K562 (cell line): ENCODE measurements at regions not wholly inside any gene's neighbourhood (a gene's known extent, or its start where the extent isn't known, plus 50 kb on each side); places are given as distances from the start of the nearest gene placed in this dataset.

Source experiments
- AFF4 ChIP-seq: sonication (generic); formaldehyde crosslinking; IDR thresholded peaks from 2 replicates; pipeline ENCODE4 v1.8.0; 2023; ENCODE audit warnings: mild to moderate bottlenecking, missing genetic modification reagents
- CTCF ChIP-seq, 3 experiments: IDR thresholded peaks in 2 of 3; conservative IDR thresholded peaks in 1 of 3; 2 replicates each; pipeline ENCODE4 v1.5.1; 2011 to 2012; ENCODE audit warnings: low read length in 3 of 3, mild to moderate bottlenecking in 3 of 3, control low read depth in 2 of 3, improper control_type of control experiment in 1 of 3, inconsistent platforms in 1 of 3, low read depth in 1 of 3, mixed read lengths in 1 of 3, moderate library complexity in 1 of 3; ENCODE audit not compliant: insufficient read depth in 2 of 3
- DNMT1 ChIP-seq: fragments of 450-650 bp; IDR thresholded peaks from 2 replicates; pipeline ENCODE4 v1.6.1; 2016; ENCODE audit warnings: antibody characterized with exemption, mild to moderate bottlenecking
- E2F5 ChIP-seq: sonication (generic); formaldehyde crosslinking; IDR thresholded peaks from 2 replicates; pipeline ENCODE4 v1.8.0; 2022; ENCODE audit warnings: mild to moderate bottlenecking, missing genetic modification reagents
- E2F6 ChIP-seq, 2 experiments: IDR thresholded peaks; 2 replicates each; pipeline ENCODE4 v1.6.1; 2011; ENCODE audit warnings: borderline replicate concordance in 1 of 2, control low read depth in 1 of 2, low read depth in 1 of 2, low read length in 1 of 2, mild to moderate bottlenecking in 1 of 2, mixed read lengths in 1 of 2, moderate library complexity in 1 of 2; ENCODE audit not compliant: insufficient read depth in 1 of 2, insufficient read length in 1 of 2, poor library complexity in 1 of 2, severe bottlenecking in 1 of 2; ENCODE audit errors: extremely low read depth in 1 of 2
- GABPB2 ChIP-seq: fragments of 250-450 bp; sonication (Bioruptor Pico); conservative IDR thresholded peaks from 2 replicates; pipeline ENCODE4 v1.5.1; 2021; ENCODE audit warnings: mild to moderate bottlenecking
- HDAC8 ChIP-seq: fragments of 450-650 bp; IDR thresholded peaks from 2 replicates; pipeline ENCODE4 v1.6.1; 2016; ENCODE audit warnings: mild to moderate bottlenecking, missing genetic modification characterization, moderate library complexity, missing compliant biosample characterization
- HMG20A ChIP-seq: fragments of 450-650 bp; formaldehyde crosslinking; conservative IDR thresholded peaks from 2 replicates; pipeline ENCODE4 v1.4.0; 2020; ENCODE audit warnings: mild to moderate bottlenecking, mixed read lengths
- KHSRP ChIP-seq: fragments of 450-650 bp; IDR thresholded peaks from 2 replicates; pipeline ENCODE4 v1.6.1; 2017
- NFATC3 ChIP-seq: fragments of 450-650 bp; IDR thresholded peaks from 2 replicates; pipeline ENCODE4 v1.6.1; 2017; ENCODE audit warnings: mild to moderate bottlenecking
- NUFIP1 ChIP-seq: fragments of 450-650 bp; IDR thresholded peaks from 2 replicates; pipeline ENCODE4 v1.6.1; 2018; ENCODE audit not compliant: partially characterized antibody
- POLR3G ChIP-seq: IDR thresholded peaks from 2 replicates; pipeline ENCODE4 v1.6.1; 2011; ENCODE audit not compliant: insufficient read length, insufficient replicate concordance; ENCODE audit errors: extremely low read depth
- RB1 ChIP-seq: fragments of 450-650 bp; IDR thresholded peaks from 2 replicates; pipeline ENCODE4 v1.6.1; 2017; ENCODE audit warnings: low read depth, mild to moderate bottlenecking
- RFX1 ChIP-seq: fragments of 450-650 bp; IDR thresholded peaks from 2 replicates; pipeline ENCODE4 v1.6.1; 2016; ENCODE audit warnings: mild to moderate bottlenecking, moderate library complexity
- SMC3 ChIP-seq: conservative IDR thresholded peaks from 2 replicates; pipeline ENCODE4 v1.6.1; 2011; ENCODE audit warnings: low read depth, low read length, improper control_type of control experiment; ENCODE audit not compliant: insufficient read depth
- SRF ChIP-seq, 2 experiments: fragments of 250-450, 450-650 bp in 1 of 2; sonication (Bioruptor Pico) in 1 of 2; sonication (generic) in 1 of 2; formaldehyde crosslinking; IDR thresholded peaks; 2 replicates each; pipeline versions ENCODE4 v1.5.0 to v1.5.1; 2020 to 2022; ENCODE audit warnings: mild to moderate bottlenecking in 1 of 2, missing genetic modification reagents in 1 of 2
- ZBTB34 ChIP-seq: fragments of 250-450 bp; sonication (Bioruptor Pico); IDR thresholded peaks from 2 replicates; pipeline ENCODE4 v1.8.0; 2021; ENCODE audit warnings: mild to moderate bottlenecking, moderate library complexity
- ZNF282 ChIP-seq: sonication (generic); formaldehyde crosslinking; IDR thresholded peaks from 2 replicates; pipeline ENCODE4 v1.8.1; 2023; ENCODE audit warnings: missing genetic modification reagents
- ZNF311 ChIP-seq: fragments of 250-450 bp; sonication (Bioruptor Pico); IDR thresholded peaks from 2 replicates; pipeline ENCODE4 v1.4.0; 2020; ENCODE audit warnings: mild to moderate bottlenecking, moderate library complexity
- ZNF436 ChIP-seq: fragments of 250-450, 450-650 bp; sonication (Bioruptor Pico); formaldehyde crosslinking; IDR thresholded peaks from 2 replicates; pipeline ENCODE4 v1.7.0; 2020; ENCODE audit warnings: mild to moderate bottlenecking

- TF ChIP-seq ZBTB34 (CRISPR knock-in tag) (no peak), HDAC8 (tag) (no peak), POLR3G (no peak), NFATC3 (no peak), DNMT1 (no peak), SMC3 (peak; percentile 40; the same call in 1 of the 2 replicates), E2F6 (IDR thresholded peaks at IDR 0.05; ENCODE audit: borderline replicate concordance in 1 of 2, extremely low read depth in 1 of 2, insufficient read depth in 1 of 2, insufficient read length in 1 of 2, low read depth in 1 of 2, low read length in 1 of 2, poor library complexity in 1 of 2, severe bottlenecking in 1 of 2) (no peak), HMG20A (CRISPR knock-in tag) (no peak), RFX1 (no peak), E2F5 (CRISPR knock-in tag) (no peak), ZNF311 (CRISPR knock-in tag) (no peak), NUFIP1 (no peak), RB1 (peak; percentile 44), AFF4 (CRISPR knock-in tag) (no peak), SRF (CRISPR knock-in tag; IDR thresholded peaks at IDR 0.05) (no peak), GABPB2 (no peak), CTCF (IDR thresholded peaks at IDR 0.05 in 2 of 3, conservative IDR thresholded peaks at IDR 0.05 in 1 of 3; ENCODE audit: insufficient read depth in 2 of 3, low read depth in 1 of 3, low read length in 3 of 3) (peak; percentile 50 to 70 (median 62); a peak in 5 of 6 replicates), KHSRP (no peak), ZNF436 (CRISPR knock-in tag) (no peak), ZNF282 (no peak)
Observed at GRCh38 chr15:95291898-95292472, 1038.5 kb upstream of the NR2F2 start (continued).
